HCT116 (cell line): ENCODE measurements at regions not wholly inside any gene's neighbourhood (a gene's known extent, or its start where the extent isn't known, plus 50 kb on each side); places are given as distances from the start of the nearest gene placed in this dataset.

Experiments used
- ATAC-seq: fragments of 200-7000 bp; cut with Tn5 transposase; 2 replicates; pipeline ENCODE4 v1.9.1; 2020; ENCODE audit warnings: mild to moderate bottlenecking, moderate library complexity
- BruUV-seq: library from RNA; stranded (reverse); fragments of 400-500 nt; replicated peaks from 2 replicates; lab custom pipeline; 2021; lab: Mats Ljungman, UMichigan
- CTCF ChIA-PET: fragments of 300-600 bp; sonication (Branson Sonifier 250); formaldehyde crosslinking; loops from one replicate; lab custom pipeline; 2021; ENCODE audit warnings: antibody characterized with exemption; lab: Charles Lee
- POLR2A ChIA-PET: fragments of 300-600, 350-600 bp; sonication (Branson Sonifier 250); formaldehyde crosslinking; loops from one replicate; lab custom pipeline; 2021; ENCODE audit warnings: antibody characterized with exemption; lab: Charles Lee
- RAD21 ChIA-PET, 2 experiments: fragments of 300-600 bp; sonication (Branson Sonifier 250); formaldehyde crosslinking; loops; one replicate each; lab custom pipeline; 2023; ENCODE audit warnings: low total read pairs in 2 of 2; ENCODE audit not compliant: uncharacterized antibody in 2 of 2, unreplicated experiment in 2 of 2, low non-redundant PET in 1 of 2; lab: Charles Lee
- DNase-seq: peaks from one replicate; pipeline ENCODE4 v3.0.0-alpha.2; 2010; ENCODE audit warnings: low read depth, low spot score
- H2AFZ ChIP-seq: fragments of 200-600 bp; shearing (Covaris generic), sonication (generic); 2 replicates; pipeline ENCODE4 v1.6.1; 2017; ENCODE audit warnings: low read depth, mixed run types, mixed read lengths, antibody characterized with exemption, low read length; ENCODE audit not compliant: poor library complexity, severe bottlenecking
- H3K27ac ChIP-seq: 2 replicates; pipeline ENCODE4 v1.5.1; 2012; ENCODE audit warnings: low read depth, low read length
- H3K27me3 ChIP-seq: fragments of 200-600 bp; sonication (generic); 2 replicates; pipeline ENCODE4 v1.6.1; 2016; ENCODE audit warnings: mixed run types, low read length, mixed read lengths; ENCODE audit not compliant: insufficient read depth
- H3K36me3 ChIP-seq, 2 experiments: fragments of 200-500 bp in 1 of 2; fragments of 200-600 bp in 1 of 2; sonication (Bioruptor generic) in 1 of 2; sonication (generic) in 1 of 2; 2 replicates each; pipeline versions ENCODE4 v1.5.1 to v1.6.1; 2014 to 2016; ENCODE audit warnings: low read length in 2 of 2, inconsistent platforms in 1 of 2, mixed read lengths in 1 of 2, mixed run types in 1 of 2; ENCODE audit not compliant: insufficient read depth in 2 of 2, control insufficient read depth in 1 of 2
- H3K4me1 ChIP-seq, 2 experiments: fragments of 200-600 bp in 1 of 2; sonication (generic) in 1 of 2; 2 replicates each; pipeline versions ENCODE4 v1.5.1 to v1.6.1; 2012 to 2017; ENCODE audit warnings: low read length in 2 of 2, inconsistent platforms in 1 of 2, mild to moderate bottlenecking in 1 of 2, mixed read lengths in 1 of 2, mixed run types in 1 of 2, moderate library complexity in 1 of 2; ENCODE audit not compliant: insufficient read depth in 2 of 2, control insufficient read depth in 1 of 2
- H3K4me2 ChIP-seq: fragments of 200-600 bp; sonication (generic); 2 replicates; pipeline ENCODE4 v1.6.1; 2017; ENCODE audit warnings: mixed run types, low read length, mixed read lengths
- H3K4me3 ChIP-seq, 2 experiments: fragments of 200-600 bp in 1 of 2; sonication (generic) in 1 of 2; replicated peaks in 1 of 2; 2 replicates each; pipeline ENCODE4 v1.5.1; 2011 to 2016; ENCODE audit warnings: low read length in 2 of 2, control low read depth in 1 of 2, low read depth in 1 of 2, mild to moderate bottlenecking in 1 of 2, mixed read lengths in 1 of 2, mixed run types in 1 of 2
- H3K79me2 ChIP-seq: fragments of 200-600 bp; sonication (generic); 2 replicates; pipeline ENCODE4 v1.6.1; 2017; ENCODE audit warnings: mild to moderate bottlenecking, mixed run types, low read length, moderate library complexity, mixed read lengths; ENCODE audit not compliant: insufficient read depth
- H3K9ac ChIP-seq: fragments of 200-600 bp; sonication (generic); 2 replicates; pipeline ENCODE4 v1.6.1; 2016; ENCODE audit warnings: low read length, mixed read lengths
- H3K9me2 ChIP-seq: fragments of 200-600 bp; sonication (generic), shearing (Covaris generic); 2 replicates; pipeline ENCODE4 v1.6.1; 2017; ENCODE audit warnings: mixed run types, mild to moderate bottlenecking, moderate library complexity; ENCODE audit not compliant: insufficient read depth
- H3K9me3 ChIP-seq, 2 experiments: fragments of 200-500 bp in 1 of 2; fragments of 200-600 bp in 1 of 2; sonication (Bioruptor generic) in 1 of 2; sonication (generic) in 1 of 2; 2 replicates each; pipeline ENCODE4 v1.6.1; 2014 to 2017; ENCODE audit warnings: low read length in 2 of 2, mixed read lengths in 2 of 2, inconsistent platforms in 1 of 2, low read depth in 1 of 2, mild to moderate bottlenecking in 1 of 2, mixed run types in 1 of 2, moderate library complexity in 1 of 2; ENCODE audit not compliant: control insufficient read depth in 1 of 2, insufficient read depth in 1 of 2
- H4K20me1 ChIP-seq: fragments of 200-600 bp; sonication (generic), shearing (Covaris generic); 2 replicates; pipeline ENCODE4 v1.6.1; 2017; ENCODE audit warnings: mixed run types, mild to moderate bottlenecking, moderate library complexity; ENCODE audit not compliant: insufficient read depth
- ATF3 ChIP-seq: IDR thresholded peaks from 2 replicates; pipeline ENCODE4 v1.6.1; 2012
- ELF1 ChIP-seq: IDR thresholded peaks from 2 replicates; pipeline ENCODE4 v1.6.1; 2012; ENCODE audit warnings: low read depth, borderline replicate concordance
- FOSL1 ChIP-seq: IDR thresholded peaks from 2 replicates; pipeline ENCODE4 v1.6.1; 2012; ENCODE audit warnings: low read depth
- JUND ChIP-seq: IDR thresholded peaks from 2 replicates; pipeline ENCODE4 v1.6.1; 2012
- POLR2A ChIP-seq: IDR thresholded peaks from 2 replicates; pipeline ENCODE4 v1.7.0; 2011; ENCODE audit warnings: borderline replicate concordance; ENCODE audit not compliant: insufficient read depth, insufficient read length; ENCODE audit errors: extremely low read depth
- POLR2AphosphoS5 ChIP-seq: IDR thresholded peaks from 2 replicates; pipeline ENCODE4 v1.6.1; 2011; ENCODE audit warnings: mild to moderate bottlenecking, low read depth, low read length, moderate library complexity
- RAD21 ChIP-seq: IDR thresholded peaks from 2 replicates; pipeline ENCODE4 v1.6.1; 2012; ENCODE audit warnings: low read depth, mild to moderate bottlenecking
- SP1 ChIP-seq: IDR thresholded peaks from 2 replicates; pipeline ENCODE4 v1.6.1; 2012; ENCODE audit warnings: low read depth
- SRF ChIP-seq: IDR thresholded peaks from 2 replicates; pipeline ENCODE4 v1.6.1; 2012; ENCODE audit warnings: low read depth
- ZBTB33 ChIP-seq: IDR thresholded peaks from 2 replicates; pipeline ENCODE4 v1.6.1; 2011; ENCODE audit warnings: mild to moderate bottlenecking, low read length, moderate library complexity; ENCODE audit not compliant: insufficient replicate concordance; ENCODE audit errors: extremely low read depth
- ZFX ChIP-seq: fragments of 450-650 bp; IDR thresholded peaks from 2 replicates; pipeline ENCODE4 v1.6.1; 2017
- intact Hi-C: fragments of 100-400 bp; cut with micrococcal nuclease; formaldehyde crosslinking; loops from 2 replicates; pipeline ENCODE4 v1.10.0; 2022

- Histone ChIP-seq H3K79me2 (no peaks in the 10 kb centered on the region), H3K27ac (no peak overlapping the region), H2AFZ (no peak overlapping the region), H3K9me2 (no peaks in the 10 kb centered on the region), H3K36me3 (no peaks in the 10 kb centered on the region), H3K9ac (no peak overlapping the region), H3K4me1 (no peaks in the 10 kb centered on the region), H3K4me2 (no peak overlapping the region), H4K20me1 (no peaks in the 10 kb centered on the region), H3K9me3 (no peaks in the 10 kb centered on the region), H3K27me3 (no peaks in the 10 kb centered on the region), H3K4me3 (no peak overlapping the region)
- ChIA-PET RAD21 (no interaction called here), CTCF (no interaction called here), POLR2A (no interaction called here)
- DNase-seq (no peak), ATAC-seq (no peak)
- TF ChIP-seq FOSL1: no peak
- no peak for TF ChIP-seq ELF1
- TF ChIP-seq ZFX: no peak
- TF ChIP-seq SRF: no peak
- TF ChIP-seq JUND: no peak
- no peak for TF ChIP-seq RAD21
- no peak for TF ChIP-seq ZBTB33
- TF ChIP-seq POLR2AphosphoS5: no peak
- BruUV-seq: no TSS peak
- intact Hi-C loops: no loop called here
These were observed 534.6 kb upstream of the FAM241A start for GRCh38 chr4:111610681-111611080.

DNA sequence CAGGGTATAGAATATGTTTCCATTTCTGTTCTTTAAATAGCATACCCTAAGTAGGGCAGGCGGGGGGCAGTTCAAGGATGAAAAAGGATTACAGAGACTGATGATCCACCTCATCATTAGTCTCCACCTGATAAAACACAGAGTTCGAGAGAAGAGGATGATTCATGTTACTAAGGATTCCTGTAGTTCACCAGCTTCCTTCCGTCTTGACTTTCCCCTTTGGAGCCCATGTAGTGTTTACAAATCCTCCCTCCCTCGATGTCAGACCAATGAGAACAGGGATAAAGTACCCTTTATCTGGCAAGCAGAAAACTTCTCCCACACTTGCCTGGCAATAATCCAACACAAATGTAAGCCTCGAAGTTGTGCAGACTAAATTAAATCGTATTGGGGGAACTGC is 526.3 kb upstream of the FAM241A start:
- DNase-seq: no peak
- Histone ChIP-seq H3K4me1 (no peaks in the 10 kb centered on the region), H3K4me3 (no peak overlapping the region), H3K27ac (no peak overlapping the region)
- CTCF ChIA-PET: no interaction called here
- RAD21 ChIA-PET: no interaction called here
- TF ChIP-seq ATF3 (no peak), SRF (no peak), POLR2A (no peak), JUND (no peak), ZBTB33 (no peak), ELF1 (no peak), ZFX (no peak), POLR2AphosphoS5 (no peak), SP1 (no peak)
- TF ChIP-seq, all 23 proteins: peak for 0
- H3K79me2 ChIP-seq: no peaks in the 10 kb centered on the region
- intact Hi-C loops: no loop called here
- no peak for ATAC-seq
- H4K20me1 ChIP-seq: no peaks in the 10 kb centered on the region
- H3K9ac ChIP-seq: no peak overlapping the region
- no peaks in the 10 kb centered on the region for H3K36me3 ChIP-seq
- H3K9me3 ChIP-seq: no peaks in the 10 kb centered on the region
- H3K4me2 ChIP-seq: no peak overlapping the region
- no TSS peak for BruUV-seq
- H3K27me3 ChIP-seq: no peaks in the 10 kb centered on the region
- POLR2A ChIA-PET: no interaction called here
- no peak overlapping the region for H2AFZ ChIP-seq
- H3K9me2 ChIP-seq: no peaks in the 10 kb centered on the region
